ENCODE measurements at regions not wholly inside any gene's neighbourhood (a gene's known extent, or its start where the extent isn't known, plus 50 kb on each side); places are given as distances from the start of the nearest gene placed in this dataset.

GRCh38 chrX:42697544-42697943 is 80.4 kb downstream of the PPP1R2C start:
- H3K4me1 ChIP-seq (ENCODE audit: control insufficient read depth, extremely low read depth, insufficient read depth, low read length), result no peaks in the 10 kb centered on the region
- H3K4me3 ChIP-seq (ENCODE audit: control insufficient read depth in 2 of 3, extremely low read depth in 1 of 3, insufficient read depth in 2 of 3, low read depth in 1 of 3, low read length in 3 of 3), result no peak overlapping the region
- H3K36me3 ChIP-seq (ENCODE audit: control insufficient read depth in 2 of 2, extremely low read depth in 1 of 2, insufficient read depth in 2 of 2, low read length in 2 of 2), result no peaks in the 10 kb centered on the region
- no peaks in the 10 kb centered on the region for H4K20me1 ChIP-seq (ENCODE audit: control insufficient read depth, extremely low read depth, insufficient read depth, low read length)
- no peak overlapping the region for H3K9ac ChIP-seq (ENCODE audit: control insufficient read depth, extremely low read depth, insufficient read depth, low read length)
- dilution Hi-C loops (cut with MboI; ENCODE audit: extremely low pct_ligation_motif_present, low sequenced_read_pairs), result no loop called here
- FAIRE-seq (no peak), DNase-seq (ENCODE audit: low read depth, low spot score) (no peak)
- no peaks in the 10 kb centered on the region for H3K9me1 ChIP-seq (ENCODE audit: control insufficient read depth, extremely low read depth, insufficient read depth, low read length)
- no peak overlapping the region for H2AFZ ChIP-seq (ENCODE audit: control insufficient read depth, low read length)
- TF ChIP-seq EZH2 (IDR thresholded peaks at IDR 0.05; ENCODE audit: low read length) (no peak), CTCF (optimal IDR thresholded peaks at IDR 0.05 in 1 of 3, IDR thresholded peaks at IDR 0.05 in 1 of 3, conservative IDR thresholded peaks at IDR 0.05 in 1 of 3; ENCODE audit: extremely low read depth in 1 of 3, insufficient read depth in 2 of 3, low read length in 3 of 3) (no peak)
- H3K79me2 ChIP-seq (ENCODE audit: control insufficient read depth, insufficient read depth, low read length), result no peaks in the 10 kb centered on the region
- H3K27me3 ChIP-seq (ENCODE audit: control insufficient read depth, extremely low read depth, insufficient read depth, low read length), result no peaks in the 10 kb centered on the region
- H3K9me3 ChIP-seq (ENCODE audit: control insufficient read depth, low read depth, low read length), result no peaks in the 10 kb centered on the region
- no peak overlapping the region for H3K4me2 ChIP-seq (ENCODE audit: control insufficient read depth, extremely low read depth, insufficient read depth, low read depth, low read length)
- H3K27ac ChIP-seq (ENCODE audit: control insufficient read depth, insufficient read depth, low read length), result no peak overlapping the region

GRCh38 chrX:42696536-42697124 is 81.3 kb downstream of the PPP1R2C start:
- H3K4me1 ChIP-seq (ENCODE audit: control insufficient read depth, extremely low read depth, insufficient read depth, low read length), result no peaks in the 10 kb centered on the region
- H2AFZ ChIP-seq (ENCODE audit: control insufficient read depth, low read length), result no peak overlapping the region
- no peak overlapping the region for H3K9ac ChIP-seq (ENCODE audit: control insufficient read depth, extremely low read depth, insufficient read depth, low read length)
- no peak for TF ChIP-seq CTCF (optimal IDR thresholded peaks at IDR 0.05 in 1 of 3, IDR thresholded peaks at IDR 0.05 in 1 of 3, conservative IDR thresholded peaks at IDR 0.05 in 1 of 3; ENCODE audit: extremely low read depth in 1 of 3, insufficient read depth in 2 of 3, low read length in 3 of 3)
- no peak for TF ChIP-seq EZH2 (IDR thresholded peaks at IDR 0.05; ENCODE audit: low read length)
- dilution Hi-C loops (cut with MboI; ENCODE audit: extremely low pct_ligation_motif_present, low sequenced_read_pairs), result no loop called here
- no peaks in the 10 kb centered on the region for H3K79me2 ChIP-seq (ENCODE audit: control insufficient read depth, insufficient read depth, low read length)
- no peak overlapping the region for H3K27ac ChIP-seq (ENCODE audit: control insufficient read depth, insufficient read depth, low read length)
- H3K4me3 ChIP-seq (ENCODE audit: control insufficient read depth in 2 of 3, extremely low read depth in 1 of 3, insufficient read depth in 2 of 3, low read depth in 1 of 3, low read length in 3 of 3), result no peak overlapping the region
- no peaks in the 10 kb centered on the region for H3K9me1 ChIP-seq (ENCODE audit: control insufficient read depth, extremely low read depth, insufficient read depth, low read length)
- FAIRE-seq (no peak), DNase-seq (ENCODE audit: low read depth, low spot score) (no peak)
- no peaks in the 10 kb centered on the region for H3K36me3 ChIP-seq (ENCODE audit: control insufficient read depth in 2 of 2, extremely low read depth in 1 of 2, insufficient read depth in 2 of 2, low read length in 2 of 2)
- H3K9me3 ChIP-seq (ENCODE audit: control insufficient read depth, low read depth, low read length), result no peaks in the 10 kb centered on the region
- H3K27me3 ChIP-seq (ENCODE audit: control insufficient read depth, extremely low read depth, insufficient read depth, low read length), result no peaks in the 10 kb centered on the region
- H3K4me2 ChIP-seq (ENCODE audit: control insufficient read depth, extremely low read depth, insufficient read depth, low read depth, low read length), result no peak overlapping the region
- no peaks in the 10 kb centered on the region for H4K20me1 ChIP-seq (ENCODE audit: control insufficient read depth, extremely low read depth, insufficient read depth, low read length)

Measured in keratinocyte (primary cell).